ENCODE measurements at regions not wholly inside any gene's neighbourhood (a gene's known extent, or its start where the extent isn't known, plus 50 kb on each side); places are given as distances from the start of the nearest gene placed in this dataset.

DNA sequence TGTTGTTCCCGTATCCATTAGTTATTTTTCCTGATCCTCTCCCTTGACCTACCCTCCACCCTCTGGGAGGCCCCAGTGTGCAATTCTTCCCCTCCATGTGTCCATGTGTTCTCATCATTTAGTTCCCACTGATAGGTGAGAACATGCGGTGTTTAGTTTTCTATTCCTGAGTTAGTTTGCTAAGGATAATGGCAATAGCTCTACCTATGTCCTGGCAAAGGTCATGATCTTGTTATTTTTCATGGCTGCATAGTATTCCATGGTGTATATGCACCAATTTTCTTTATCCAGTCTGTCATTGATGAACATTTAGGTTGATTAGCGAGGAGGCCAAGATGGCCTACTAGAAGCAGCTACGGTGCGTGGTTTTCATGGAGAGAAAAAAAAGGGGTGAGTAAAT lies 714.1 kb downstream of the STIM2 start:
- H3K27ac Mint-ChIP-seq (ENCODE audit: unreplicated experiment), result no peak overlapping the region
- no peak overlapping the region for H3K4me3 Mint-ChIP-seq (ENCODE audit: unreplicated experiment)
- peaks cover 3% of the 10 kb centered on the region for H3K9me3 Mint-ChIP-seq (ENCODE audit: unreplicated experiment)
- TF ChIP-seq, protein P1, sequence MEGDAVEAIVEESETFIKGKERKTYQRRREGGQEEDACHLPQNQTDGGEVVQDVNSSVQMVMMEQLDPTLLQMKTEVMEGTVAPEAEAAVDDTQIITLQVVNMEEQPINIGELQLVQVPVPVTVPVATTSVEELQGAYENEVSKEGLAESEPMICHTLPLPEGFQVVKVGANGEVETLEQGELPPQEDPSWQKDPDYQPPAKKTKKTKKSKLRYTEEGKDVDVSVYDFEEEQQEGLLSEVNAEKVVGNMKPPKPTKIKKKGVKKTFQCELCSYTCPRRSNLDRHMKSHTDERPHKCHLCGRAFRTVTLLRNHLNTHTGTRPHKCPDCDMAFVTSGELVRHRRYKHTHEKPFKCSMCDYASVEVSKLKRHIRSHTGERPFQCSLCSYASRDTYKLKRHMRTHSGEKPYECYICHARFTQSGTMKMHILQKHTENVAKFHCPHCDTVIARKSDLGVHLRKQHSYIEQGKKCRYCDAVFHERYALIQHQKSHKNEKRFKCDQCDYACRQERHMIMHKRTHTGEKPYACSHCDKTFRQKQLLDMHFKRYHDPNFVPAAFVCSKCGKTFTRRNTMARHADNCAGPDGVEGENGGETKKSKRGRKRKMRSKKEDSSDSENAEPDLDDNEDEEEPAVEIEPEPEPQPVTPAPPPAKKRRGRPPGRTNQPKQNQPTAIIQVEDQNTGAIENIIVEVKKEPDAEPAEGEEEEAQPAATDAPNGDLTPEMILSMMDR (IDR thresholded peaks at IDR 0.05; ENCODE audit: partially characterized antibody, unreplicated experiment), result no peak
- H3K27me3 Mint-ChIP-seq (ENCODE audit: unreplicated experiment), result no peaks in the 10 kb centered on the region
- H3K4me1 Mint-ChIP-seq (ENCODE audit: low read depth, unreplicated experiment), result peaks cover 5% of the 10 kb centered on the region
- no peaks in the 10 kb centered on the region for H3K36me3 Mint-ChIP-seq (ENCODE audit: unreplicated experiment)
- no peak for DNase-seq

DNA sequence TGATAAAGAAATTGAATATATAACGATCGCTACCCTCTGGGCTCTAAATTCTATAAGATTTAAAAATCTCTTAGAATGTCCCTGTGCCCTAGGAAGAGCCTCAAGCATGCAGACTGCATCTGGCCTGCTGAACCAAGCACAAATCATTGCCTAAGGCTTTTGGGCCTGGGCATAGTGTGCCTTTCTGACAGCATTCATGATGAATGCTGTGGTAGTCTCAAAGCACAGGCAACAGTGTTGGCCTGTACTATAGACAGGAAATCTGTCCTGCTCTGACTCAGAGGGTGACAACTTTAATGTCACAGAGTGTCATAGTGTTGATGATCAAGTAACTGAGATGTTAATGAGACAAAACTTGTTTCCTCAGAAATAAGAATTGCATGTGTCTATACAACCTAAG lies 717.3 kb downstream of the STIM2 start:
- peaks cover 5% of the 10 kb centered on the region for H3K4me1 Mint-ChIP-seq (ENCODE audit: low read depth, unreplicated experiment)
- peaks cover 3% of the 10 kb centered on the region for H3K9me3 Mint-ChIP-seq (ENCODE audit: unreplicated experiment)
- no peaks in the 10 kb centered on the region for H3K36me3 Mint-ChIP-seq (ENCODE audit: unreplicated experiment)
- DNase-seq, result no peak
- no peak overlapping the region for H3K27ac Mint-ChIP-seq (ENCODE audit: unreplicated experiment)
- TF ChIP-seq, protein P1 (IDR thresholded peaks at IDR 0.05; ENCODE audit: partially characterized antibody, unreplicated experiment), result no peak
- no peaks in the 10 kb centered on the region for H3K27me3 Mint-ChIP-seq (ENCODE audit: unreplicated experiment)
- no peak overlapping the region for H3K4me3 Mint-ChIP-seq (ENCODE audit: unreplicated experiment)

DNA sequence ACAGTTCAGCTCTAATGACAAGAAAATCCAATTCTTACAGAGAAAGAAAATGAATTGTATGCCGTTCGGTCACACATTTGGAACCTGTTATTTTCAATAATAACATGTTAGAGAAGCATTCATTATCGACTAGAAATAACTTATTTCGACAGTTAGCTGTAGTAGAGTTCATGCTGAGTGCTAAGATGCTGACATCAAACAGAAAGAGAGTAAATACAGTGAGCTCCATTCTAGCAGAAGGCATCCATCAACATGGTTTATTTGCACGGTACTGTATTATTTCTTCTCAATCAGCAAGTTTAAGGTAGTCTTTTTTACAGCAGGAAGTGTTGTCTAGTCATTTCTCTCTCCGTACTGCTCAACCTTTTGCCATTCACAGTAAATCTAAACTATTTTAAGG lies 732.1 kb downstream of the STIM2 start:
- Mint-ChIP-seq H3K27me3 (ENCODE audit: unreplicated experiment) (no peaks in the 10 kb centered on the region), H3K9me3 (ENCODE audit: unreplicated experiment) (no peaks in the 10 kb centered on the region), H3K4me1 (ENCODE audit: low read depth, unreplicated experiment) (no peaks in the 10 kb centered on the region)

DNA sequence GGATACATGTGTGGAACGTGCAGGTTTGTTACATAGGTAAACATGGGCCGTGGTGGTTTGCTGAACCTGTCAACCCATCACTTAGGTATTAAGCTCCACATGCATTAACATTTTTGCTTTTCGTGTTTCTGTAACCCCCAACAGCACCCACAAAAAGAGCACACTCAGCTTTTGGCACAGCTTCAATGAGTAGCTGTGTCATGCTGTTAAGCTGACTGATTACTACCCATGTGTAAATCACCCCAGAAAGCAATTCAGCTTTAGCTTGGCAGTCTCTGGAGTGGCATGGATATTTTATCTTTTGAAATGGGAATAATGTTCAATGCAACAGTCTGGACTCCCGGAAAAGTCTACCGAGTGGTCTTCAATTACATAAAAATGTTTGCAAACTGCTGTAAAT lies 734.3 kb downstream of the STIM2 start:
- no peak overlapping the region for H3K27ac Mint-ChIP-seq (ENCODE audit: unreplicated experiment)
- DNase-seq, result no peak
- no peak overlapping the region for H3K4me3 Mint-ChIP-seq (ENCODE audit: unreplicated experiment)
- no peaks in the 10 kb centered on the region for H3K36me3 Mint-ChIP-seq (ENCODE audit: unreplicated experiment)
- TF ChIP-seq, protein P1 (IDR thresholded peaks at IDR 0.05; ENCODE audit: partially characterized antibody, unreplicated experiment), result no peak
- no peaks in the 10 kb centered on the region for H3K27me3 Mint-ChIP-seq (ENCODE audit: unreplicated experiment)
- no peaks in the 10 kb centered on the region for H3K4me1 Mint-ChIP-seq (ENCODE audit: low read depth, unreplicated experiment)
- H3K9me3 Mint-ChIP-seq (ENCODE audit: unreplicated experiment), result no peaks in the 10 kb centered on the region

More for the DNA sequence above, 732.1 kb downstream of the STIM2 start:
- DNase-seq, result no peak
- Mint-ChIP-seq H3K4me3 (ENCODE audit: unreplicated experiment) (no peak overlapping the region), H3K27ac (ENCODE audit: unreplicated experiment) (no peak overlapping the region), H3K36me3 (ENCODE audit: unreplicated experiment) (no peaks in the 10 kb centered on the region)
- TF ChIP-seq, protein P1 (IDR thresholded peaks at IDR 0.05; ENCODE audit: partially characterized antibody, unreplicated experiment), result no peak

DNA sequence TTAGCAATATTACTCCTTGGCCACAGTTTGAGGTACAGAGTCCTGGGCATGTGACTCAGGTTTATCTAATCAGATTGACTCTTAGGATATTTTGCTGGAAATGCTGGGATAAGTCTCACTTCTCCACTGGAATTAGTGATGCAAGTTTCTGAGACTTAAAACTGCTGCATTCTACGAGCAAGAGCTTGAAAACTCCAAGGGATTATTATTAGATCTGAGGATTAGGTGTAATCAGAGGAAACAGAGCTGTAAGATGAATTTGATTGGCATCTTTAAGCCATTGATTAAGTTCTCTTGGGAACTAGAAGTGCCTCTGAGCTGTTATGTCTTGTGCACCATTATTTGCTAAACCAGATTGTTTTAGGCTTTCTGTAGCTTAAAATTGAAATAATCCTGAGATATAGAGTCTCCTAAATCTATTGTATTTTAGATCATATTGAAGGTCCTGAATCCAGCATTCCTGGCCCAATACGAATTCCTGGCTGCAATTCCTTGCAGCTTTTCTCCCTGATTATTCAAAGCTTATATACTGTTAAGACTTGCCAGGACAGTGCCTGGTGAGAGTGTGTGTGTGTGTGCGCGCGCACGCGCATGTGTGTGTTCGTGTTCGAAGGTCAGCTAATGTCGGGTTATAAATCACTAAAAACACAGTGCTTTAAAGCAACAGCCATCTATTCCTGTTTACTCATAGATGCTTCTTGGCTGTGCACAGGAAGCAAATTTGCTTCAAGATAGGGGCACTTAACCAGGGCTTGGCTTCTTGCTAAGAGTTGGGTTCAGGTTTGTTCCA lies 735.1 kb downstream of the STIM2 start:
- Mint-ChIP-seq H3K4me3 (ENCODE audit: unreplicated experiment) (no peak overlapping the region), H3K4me1 (ENCODE audit: low read depth, unreplicated experiment) (no peaks in the 10 kb centered on the region), H3K9me3 (ENCODE audit: unreplicated experiment) (no peaks in the 10 kb centered on the region), H3K27ac (ENCODE audit: unreplicated experiment) (no peak overlapping the region), H3K27me3 (ENCODE audit: unreplicated experiment) (no peaks in the 10 kb centered on the region), H3K36me3 (ENCODE audit: unreplicated experiment) (no peaks in the 10 kb centered on the region)
- TF ChIP-seq, protein P1 (IDR thresholded peaks at IDR 0.05; ENCODE audit: partially characterized antibody, unreplicated experiment), result no peak
- no peak for DNase-seq

Measured in glutamatergic neuron (in vitro differentiated cells).